HL-60 (cell line): ENCODE measurements at regions not wholly inside any gene's neighbourhood (a gene's known extent, or its start where the extent isn't known, plus 50 kb on each side); places are given as distances from the start of the nearest gene placed in this dataset.
"Not testable (repeated sequence)": the region's sequence is repeated elsewhere in the genome, so short reads cannot be mapped to it uniquely, and the experiment has no call there.

Experiments used
- DNase-seq, 2 experiments: peaks; one replicate each; pipeline ENCODE4 v3.0.0-alpha.2; 2010 to 2020; ENCODE audit warnings: low read depth in 1 of 2, low spot score in 1 of 2
- H3K27ac ChIP-seq: fragments of 250-450 bp; sonication (Bioruptor Pico); replicated peaks from 2 replicates; pipeline ENCODE4 v1.5.1; 2020; ENCODE audit warnings: mild to moderate bottlenecking, moderate library complexity
- H3K27me3 ChIP-seq: fragments of 250-450 bp; sonication (Bioruptor Pico); 2 replicates; pipeline ENCODE4 v1.5.1; 2021; ENCODE audit warnings: mild to moderate bottlenecking, moderate library complexity; ENCODE audit not compliant: insufficient read depth, poor library complexity, severe bottlenecking
- H3K4me3 ChIP-seq: replicated peaks from 2 replicates; pipeline ENCODE4 v1.5.1; 2011; ENCODE audit warnings: mild to moderate bottlenecking, control low read depth, low read length; ENCODE audit not compliant: insufficient read depth

DNA sequence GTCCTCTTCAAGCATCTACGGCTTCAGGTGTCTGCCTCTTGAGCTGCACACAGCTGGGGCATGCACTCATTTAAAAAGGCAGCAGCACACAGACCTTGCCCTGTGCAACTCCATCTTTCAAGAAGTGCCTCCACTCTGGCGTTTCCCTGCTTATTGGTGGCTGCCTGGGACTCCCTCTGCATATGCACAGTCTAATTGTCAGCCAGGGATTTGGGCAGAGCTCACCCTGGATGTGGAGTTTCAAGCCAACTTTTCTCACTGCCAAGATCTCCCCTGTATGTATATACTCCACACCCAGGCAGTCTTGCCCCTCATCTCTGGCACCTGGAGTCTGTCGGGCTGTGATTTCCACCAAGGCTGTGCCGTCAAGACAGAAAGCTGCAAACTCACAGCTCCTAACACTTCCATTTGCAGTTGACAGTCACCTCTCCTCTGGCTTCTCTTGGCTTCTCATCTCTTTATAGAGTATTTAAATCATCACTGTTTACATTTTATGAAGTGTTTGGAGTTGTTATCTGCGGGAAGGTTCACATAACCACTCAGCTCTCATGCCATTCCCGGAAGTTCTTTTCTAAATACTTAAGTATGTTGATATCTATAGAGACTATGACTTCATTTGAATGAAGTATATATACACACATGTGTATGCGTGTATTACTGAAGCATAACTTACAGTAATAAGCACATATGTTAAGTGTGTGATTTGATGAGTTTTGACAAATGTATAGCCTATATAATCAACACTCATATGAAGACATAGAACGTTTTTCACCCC is 128.2 kb downstream of the NPIPB11 start:
- not testable (repeated sequence) for H3K27me3 ChIP-seq, H3K27ac ChIP-seq, H3K4me3 ChIP-seq, DNase-seq

GRCh38 chr16:29276446-29276845 is 130.1 kb downstream of the NPIPB11 start:
- not testable (repeated sequence) for DNase-seq, H3K27me3 ChIP-seq, H3K4me3 ChIP-seq, H3K27ac ChIP-seq

GRCh38 chr16:29274055-29275035 is 132.2 kb downstream of the NPIPB11 start:
- not testable (repeated sequence) for H3K27me3 ChIP-seq, DNase-seq, H3K27ac ChIP-seq, H3K4me3 ChIP-seq

DNA sequence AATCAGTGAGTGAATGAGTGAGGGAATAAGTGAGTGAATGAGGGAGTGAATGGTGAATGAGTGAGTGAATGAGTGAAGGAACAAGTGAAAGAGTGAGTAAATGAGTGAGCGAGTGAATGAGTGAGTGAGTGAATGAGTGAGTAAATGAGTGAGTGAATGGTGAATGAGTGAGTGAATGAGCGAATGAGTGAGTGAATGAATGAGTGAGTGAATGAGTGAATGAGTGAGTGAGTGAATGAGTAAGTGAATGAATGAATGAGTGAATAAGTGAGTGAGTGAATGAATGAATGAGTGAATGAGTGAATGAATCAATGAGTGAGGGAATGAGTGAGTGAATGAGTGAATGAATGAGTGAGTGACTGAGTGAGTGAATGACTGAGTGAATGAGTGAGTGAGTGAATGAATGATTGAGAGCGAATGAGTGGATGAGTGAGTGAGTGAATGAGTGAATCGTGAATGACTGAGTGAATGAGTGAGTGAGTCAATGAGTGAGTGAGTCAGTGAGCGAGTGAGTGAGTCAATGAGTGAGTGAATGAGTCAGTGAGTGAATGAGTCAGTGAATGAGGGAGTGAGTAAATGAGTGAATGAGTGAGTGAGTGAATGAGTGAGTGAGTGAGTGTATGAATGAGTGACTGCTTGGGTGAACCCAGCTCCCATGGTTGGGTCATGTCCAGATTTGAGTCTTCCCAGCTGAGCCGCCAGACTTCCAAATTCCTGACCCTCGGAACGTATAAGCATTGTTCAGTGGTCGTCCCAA is 133.0 kb downstream of the NPIPB11 start:
- H3K4me3 ChIP-seq, H3K27ac ChIP-seq, H3K27me3 ChIP-seq, DNase-seq: not testable (repeated sequence)

DNA sequence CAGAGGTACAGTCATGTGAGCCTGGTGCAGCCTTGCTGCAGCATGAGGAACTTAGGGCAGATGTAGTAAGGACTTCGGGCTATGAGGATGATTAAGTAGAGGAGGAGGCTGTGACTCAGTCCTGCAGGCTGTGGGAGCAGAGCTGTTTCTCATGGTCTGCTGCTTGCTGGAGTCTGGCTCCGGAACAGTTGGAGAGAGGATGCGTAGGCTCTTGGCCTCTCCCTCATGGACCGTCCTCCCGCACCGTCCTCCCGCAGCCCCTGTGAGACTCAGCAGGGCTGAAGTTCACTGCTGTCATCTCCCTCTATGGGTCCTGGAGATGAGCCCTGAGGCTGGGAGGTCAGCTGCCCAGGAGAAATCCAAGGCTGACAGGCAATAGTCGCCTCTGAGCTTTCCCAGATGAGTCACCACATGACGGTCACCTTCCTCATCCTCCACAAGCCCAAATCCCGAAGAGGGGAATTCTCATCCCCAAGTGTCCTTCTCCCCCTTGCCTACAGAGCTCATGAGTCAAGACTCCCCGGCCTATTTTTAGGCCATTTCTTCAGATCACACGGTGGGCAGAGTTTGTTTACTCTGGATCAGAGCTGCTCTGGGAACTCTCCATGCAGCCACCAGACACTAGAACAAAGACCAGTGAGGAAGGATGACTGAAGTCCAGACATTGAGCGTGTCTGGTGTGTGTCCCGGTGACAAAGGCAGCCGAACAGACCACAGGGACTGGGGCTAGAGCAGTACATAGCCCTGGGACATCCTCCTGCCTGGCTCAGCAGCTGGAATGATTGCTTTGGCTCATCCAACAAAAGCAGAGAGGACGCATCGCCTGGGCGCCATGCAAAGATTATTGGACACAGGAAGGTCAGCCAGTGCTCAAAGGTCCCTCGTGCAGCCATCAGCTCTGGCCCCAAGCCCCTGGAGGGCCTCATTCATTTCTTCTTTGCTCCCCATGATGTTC is 134.5 kb downstream of the NPIPB11 start:
- not testable (repeated sequence) for DNase-seq, H3K27me3 ChIP-seq, H3K27ac ChIP-seq, H3K4me3 ChIP-seq

DNA sequence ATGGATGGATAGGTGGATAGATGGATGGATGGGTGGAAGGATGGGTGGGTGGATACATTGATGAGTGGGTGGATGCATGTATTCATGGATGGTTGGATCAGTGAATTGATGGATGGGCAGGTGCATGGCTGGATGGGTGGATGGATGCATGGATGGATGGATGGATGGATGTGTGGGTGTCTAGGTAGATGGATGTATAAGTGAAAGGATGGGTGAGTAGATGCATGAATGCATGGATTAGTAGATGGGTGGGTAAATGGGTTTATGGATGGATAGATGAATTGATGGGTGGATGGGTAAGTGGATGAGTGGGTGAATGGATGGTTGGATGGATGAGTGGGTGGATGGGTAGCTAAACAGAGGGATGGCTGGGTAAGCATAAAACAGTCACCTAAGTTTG is 135.6 kb downstream of the NPIPB11 start:
- not testable (repeated sequence) for H3K4me3 ChIP-seq, DNase-seq, H3K27ac ChIP-seq, H3K27me3 ChIP-seq

DNA sequence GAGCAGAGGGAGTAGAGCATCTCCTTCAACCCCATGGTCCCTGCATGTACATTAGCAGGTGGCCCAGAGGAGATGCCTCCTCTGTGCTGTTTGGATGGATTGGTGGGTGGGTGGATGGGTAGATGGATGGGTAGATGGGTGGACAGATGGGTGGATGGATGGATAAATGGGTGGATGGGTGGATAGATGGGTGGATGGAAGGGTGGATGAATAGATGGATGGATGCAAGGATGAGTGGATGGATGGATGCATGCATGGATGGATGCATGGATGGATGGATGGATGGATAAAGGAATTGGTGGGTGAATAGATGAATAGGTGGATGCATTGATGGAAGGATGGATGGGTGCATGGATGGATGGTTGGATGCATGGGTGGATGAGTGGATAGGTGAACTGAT is 136.5 kb downstream of the NPIPB11 start:
- not testable (repeated sequence) for H3K4me3 ChIP-seq, H3K27ac ChIP-seq, H3K27me3 ChIP-seq, DNase-seq

DNA sequence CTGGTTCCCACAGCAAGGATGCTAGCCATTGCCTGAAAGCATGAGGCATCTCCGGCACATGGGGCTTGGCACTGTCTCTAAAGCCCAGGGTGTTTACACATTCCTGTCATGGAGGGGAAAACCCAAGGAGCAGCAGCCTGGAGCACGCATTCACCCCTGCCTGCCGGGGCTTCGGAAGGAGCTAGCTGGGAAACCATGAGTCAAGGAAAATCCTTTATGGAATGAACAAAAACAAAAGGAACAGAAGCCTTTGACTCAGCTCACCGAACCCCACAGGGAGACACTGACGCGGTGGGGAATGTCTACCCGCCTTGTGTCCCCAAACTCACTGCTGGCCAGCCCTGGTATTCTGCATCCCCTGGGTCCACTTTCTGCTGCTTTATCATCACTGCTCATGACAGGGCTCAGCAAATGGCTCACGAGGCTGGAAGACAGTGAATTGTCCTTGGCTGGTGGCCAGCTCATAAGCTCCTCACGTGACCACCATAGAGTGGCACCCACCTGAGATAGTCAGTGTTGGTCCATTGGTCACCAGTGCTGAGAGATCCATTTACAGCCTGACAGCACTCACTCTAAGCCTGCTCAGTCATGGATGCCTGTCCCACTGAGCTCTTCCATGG is 137.2 kb downstream of the NPIPB11 start:
- not testable (repeated sequence) for H3K4me3 ChIP-seq, DNase-seq, H3K27me3 ChIP-seq, H3K27ac ChIP-seq

GRCh38 chr16:29268785-29269191 is 137.7 kb downstream of the NPIPB11 start:
- DNase-seq = not testable (repeated sequence)

GRCh38 chr16:29268348-29268747 is 138.2 kb downstream of the NPIPB11 start:
- not testable (repeated sequence) for H3K27me3 ChIP-seq, H3K27ac ChIP-seq, DNase-seq, H3K4me3 ChIP-seq

More at GRCh38 chr16:29268785-29269191, 137.7 kb downstream of the NPIPB11 start:
- H3K27ac ChIP-seq, H3K27me3 ChIP-seq, H3K4me3 ChIP-seq: not testable (repeated sequence)

GRCh38 chr16:29267891-29268290 is 138.6 kb downstream of the NPIPB11 start:
- DNase-seq, H3K27me3 ChIP-seq, H3K27ac ChIP-seq, H3K4me3 ChIP-seq: not testable (repeated sequence)

GRCh38 chr16:29267055-29267619 is 139.4 kb downstream of the NPIPB11 start:
- not testable (repeated sequence) for H3K27me3 ChIP-seq

DNA sequence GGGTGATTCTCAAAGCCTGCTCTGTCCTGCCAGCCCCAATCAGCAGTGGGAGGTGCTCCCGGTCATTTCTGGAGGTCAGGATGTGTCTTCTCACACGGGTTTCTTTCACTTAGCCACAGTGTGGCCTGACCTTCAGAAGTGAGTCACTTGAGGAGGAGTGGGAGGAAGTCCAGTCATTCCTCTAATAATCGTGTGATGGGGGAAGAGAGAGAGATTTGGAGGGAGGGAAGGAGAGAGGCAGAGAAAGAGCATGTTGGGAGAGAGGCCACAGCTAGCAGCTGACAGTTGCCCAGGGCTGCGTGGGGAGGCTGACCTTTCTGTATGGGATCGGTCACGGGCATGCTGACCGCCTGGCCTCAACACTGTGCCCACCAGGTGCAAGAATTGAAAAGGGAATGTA is 139.9 kb downstream of the NPIPB11 start:
- not testable (repeated sequence) for DNase-seq

More at GRCh38 chr16:29267055-29267619, 139.4 kb downstream of the NPIPB11 start:
- not testable (repeated sequence) for H3K4me3 ChIP-seq, H3K27ac ChIP-seq, DNase-seq

More for the DNA sequence above, 139.9 kb downstream of the NPIPB11 start:
- not testable (repeated sequence) for H3K27me3 ChIP-seq, H3K27ac ChIP-seq, H3K4me3 ChIP-seq
